ENCODE measurements at regions not wholly inside any gene's neighbourhood (a gene's known extent, or its start where the extent isn't known, plus 50 kb on each side); places are given as distances from the start of the nearest gene placed in this dataset.

- TF ChIP-seq CTCF (conservative IDR thresholded peaks at IDR 0.05 in 1 of 2, IDR thresholded peaks at IDR 0.05 in 1 of 2; ENCODE audit: extremely low read depth in 1 of 2, insufficient read depth in 1 of 2, low read depth in 1 of 2, low read length in 2 of 2), result no peak
- no peak for TF ChIP-seq EZH2 (IDR thresholded peaks at IDR 0.05; ENCODE audit: borderline replicate concordance, low read length)
These were observed 1354.4 kb upstream of the C9orf72 start for GRCh38 chr9:28927691-28928090.

All from mammary epithelial cell (primary cell).